Keratinocyte (primary cell): ENCODE measurements at regions not wholly inside any gene's neighbourhood (a gene's known extent, or its start where the extent isn't known, plus 50 kb on each side); places are given as distances from the start of the nearest gene placed in this dataset.

ENCODE experiments used
- DNase-seq: peaks from one replicate; pipeline ENCODE4 v3.0.0-alpha.2; 2011; ENCODE audit warnings: low read depth, missing footprints, low spot score
- FAIRE-seq: peaks from 2 replicates; lab custom pipeline; 2011; peaks lifted over from hg19 to GRCh38; lab: Jason Lieb, UNC
- H2AFZ ChIP-seq: 2 replicates; pipeline ENCODE4 v1.6.0; 2012; ENCODE audit warnings: low read length, control low read depth, inconsistent platforms; ENCODE audit not compliant: control insufficient read depth
- H3K27ac ChIP-seq: 2 replicates; pipeline ENCODE4 v1.5.1; 2011; ENCODE audit warnings: low read length; ENCODE audit not compliant: control insufficient read depth, insufficient read depth
- H3K27me3 ChIP-seq: 3 replicates; pipeline ENCODE4 v1.6.0; 2011; ENCODE audit warnings: low read length; ENCODE audit not compliant: control insufficient read depth, insufficient read depth; ENCODE audit errors: extremely low read depth
- H3K36me3 ChIP-seq, 2 experiments: 2 replicates in 1 of 2; 3 replicates in 1 of 2; pipeline ENCODE4 v1.5.1; 2011; ENCODE audit warnings: low read length in 2 of 2, mild to moderate bottlenecking in 1 of 2; ENCODE audit not compliant: control insufficient read depth in 2 of 2, insufficient read depth in 2 of 2; ENCODE audit errors: extremely low read depth in 1 of 2
- H3K4me1 ChIP-seq: 3 replicates; pipeline ENCODE4 v1.5.1; 2011; ENCODE audit warnings: low read length; ENCODE audit not compliant: control insufficient read depth, insufficient read depth; ENCODE audit errors: extremely low read depth
- H3K4me2 ChIP-seq: 3 replicates; pipeline ENCODE4 v1.6.0; 2011; ENCODE audit warnings: low read depth, low read length; ENCODE audit not compliant: control insufficient read depth, insufficient read depth; ENCODE audit errors: extremely low read depth
- H3K4me3 ChIP-seq, 3 experiments: fragments of 200-600 bp in 1 of 3; sonication (generic) in 1 of 3; 2 replicates in 2 of 3; 3 replicates in 1 of 3; pipeline ENCODE4 v1.5.1; 2011 to 2016; ENCODE audit warnings: low read length in 3 of 3, mild to moderate bottlenecking in 3 of 3, control low read depth in 2 of 3, inconsistent platforms in 1 of 3, low read depth in 1 of 3, mixed read lengths in 1 of 3, mixed run types in 1 of 3, moderate library complexity in 1 of 3; ENCODE audit not compliant: control insufficient read depth in 2 of 3, insufficient read depth in 2 of 3; ENCODE audit errors: extremely low read depth in 1 of 3
- H3K79me2 ChIP-seq: 2 replicates; pipeline ENCODE4 v1.6.0; 2012; ENCODE audit warnings: low read length; ENCODE audit not compliant: control insufficient read depth, insufficient read depth
- H3K9ac ChIP-seq: 3 replicates; pipeline ENCODE4 v1.6.0; 2011; ENCODE audit warnings: low read length; ENCODE audit not compliant: control insufficient read depth, insufficient read depth; ENCODE audit errors: extremely low read depth
- H3K9me1 ChIP-seq: 3 replicates; pipeline ENCODE4 v1.6.0; 2011; ENCODE audit warnings: low read length; ENCODE audit not compliant: control insufficient read depth, insufficient read depth; ENCODE audit errors: extremely low read depth
- H3K9me3 ChIP-seq: 2 replicates; pipeline ENCODE4 v1.5.1; 2012; ENCODE audit warnings: low read depth, low read length; ENCODE audit not compliant: control insufficient read depth
- H4K20me1 ChIP-seq: 3 replicates; pipeline ENCODE4 v1.6.0; 2011; ENCODE audit warnings: low read length; ENCODE audit not compliant: control insufficient read depth, insufficient read depth; ENCODE audit errors: extremely low read depth
- CTCF ChIP-seq, 3 experiments: IDR thresholded peaks in 1 of 3; conservative IDR thresholded peaks in 1 of 3; optimal IDR thresholded peaks in 1 of 3; 2 replicates in 2 of 3; 3 replicates in 1 of 3; pipeline versions ENCODE3 to v1.5.1; 2011; ENCODE audit warnings: low read length in 3 of 3, mild to moderate bottlenecking in 3 of 3, moderate library complexity in 2 of 3, control low read depth in 1 of 3, inconsistent platforms in 1 of 3; ENCODE audit not compliant: insufficient read depth in 2 of 3; ENCODE audit errors: extremely low read depth in 1 of 3
- EZH2 ChIP-seq: IDR thresholded peaks from one replicate; pipeline ENCODE4 v1.6.1; 2012; ENCODE audit warnings: inconsistent platforms, mild to moderate bottlenecking, low read length, moderate library complexity
- dilution Hi-C: fragments of 300-500 bp; cut with MboI; formaldehyde crosslinking; loops from one replicate; pipeline ENCODE4 v1.7.0; 2020; ENCODE audit warnings: low sequenced_read_pairs; ENCODE audit not compliant: extremely low pct_ligation_motif_present

DNA sequence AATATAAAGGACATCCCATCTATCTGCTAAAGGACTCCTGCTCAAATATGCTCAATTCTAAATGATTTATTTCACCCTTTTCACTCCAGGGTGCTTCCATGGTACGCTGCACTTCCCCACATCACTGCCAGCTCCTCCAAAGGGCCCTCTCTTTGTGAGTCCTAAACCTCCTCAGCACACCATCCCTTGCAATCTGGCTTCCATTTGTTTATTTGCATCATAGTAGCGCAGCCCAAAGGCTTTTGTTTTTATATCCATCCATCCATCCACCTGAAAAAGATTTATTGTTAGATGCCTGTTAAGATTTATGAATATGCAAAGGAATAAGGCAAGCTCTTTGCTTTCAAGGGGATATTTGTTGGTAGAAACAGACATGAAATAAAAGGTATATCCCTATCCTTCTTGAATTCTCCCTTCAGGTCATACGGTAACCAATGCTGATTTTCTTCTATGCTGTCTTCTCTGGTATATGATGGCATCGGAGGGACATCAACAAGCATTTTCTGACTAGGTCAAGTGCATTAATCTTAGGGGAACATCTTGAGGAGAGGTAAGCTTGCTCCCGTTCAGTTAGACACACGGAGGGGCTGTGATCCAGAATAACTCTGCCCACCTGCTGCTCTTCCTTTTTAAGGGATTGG lies 397.6 kb downstream of the LIG4 start:
- Histone ChIP-seq H3K36me3 (no peaks in the 10 kb centered on the region), H3K9me1 (no peaks in the 10 kb centered on the region), H2AFZ (no peak overlapping the region), H3K79me2 (no peaks in the 10 kb centered on the region), H3K4me2 (no peak overlapping the region), H3K9me3 (peaks cover 2% of the 10 kb centered on the region), H4K20me1 (no peaks in the 10 kb centered on the region), H3K4me1 (no peaks in the 10 kb centered on the region), H3K27ac (no peak overlapping the region), H3K4me3 (no peak overlapping the region), H3K27me3 (no peaks in the 10 kb centered on the region), H3K9ac (no peak overlapping the region)
- FAIRE-seq (no peak), DNase-seq (no peak)
- TF ChIP-seq EZH2: no peak
- no peak for TF ChIP-seq CTCF (optimal IDR thresholded peaks at IDR 0.05 in 1 of 3, IDR thresholded peaks at IDR 0.05 in 1 of 3, conservative IDR thresholded peaks at IDR 0.05 in 1 of 3; ENCODE audit: extremely low read depth in 1 of 3, insufficient read depth in 2 of 3, low read length in 3 of 3)
- dilution Hi-C loops: no loop called here

DNA sequence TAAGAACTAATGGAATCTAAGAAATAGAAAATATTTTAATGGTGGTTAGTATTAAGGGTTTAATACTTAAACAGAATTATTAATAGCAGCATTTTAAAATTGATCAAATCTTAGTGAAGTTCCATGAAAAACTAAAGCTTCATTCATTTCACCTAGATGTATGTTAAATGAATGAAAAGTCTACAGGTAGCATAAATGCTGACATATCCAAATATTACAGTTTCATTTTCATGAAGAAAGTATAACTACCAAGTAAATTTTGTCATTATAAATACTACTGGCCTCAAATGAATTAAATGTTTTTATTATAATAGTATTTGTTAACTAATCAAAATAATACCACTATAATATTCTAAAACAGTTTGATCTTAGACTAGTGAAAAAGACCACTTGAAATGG lies 403.3 kb downstream of the LIG4 start:
- Histone ChIP-seq H3K9me1 (no peaks in the 10 kb centered on the region), H3K79me2 (no peaks in the 10 kb centered on the region), H3K36me3 (no peaks in the 10 kb centered on the region), H3K9ac (no peak overlapping the region), H3K27ac (no peak overlapping the region), H3K4me1 (no peaks in the 10 kb centered on the region), H3K4me3 (no peak overlapping the region), H3K27me3 (no peaks in the 10 kb centered on the region), H2AFZ (no peak overlapping the region), H4K20me1 (no peaks in the 10 kb centered on the region), H3K9me3 (no peaks in the 10 kb centered on the region), H3K4me2 (no peak overlapping the region)
- TF ChIP-seq CTCF (optimal IDR thresholded peaks at IDR 0.05 in 1 of 3, IDR thresholded peaks at IDR 0.05 in 1 of 3, conservative IDR thresholded peaks at IDR 0.05 in 1 of 3; ENCODE audit: extremely low read depth in 1 of 3, insufficient read depth in 2 of 3, low read length in 3 of 3): no peak
- TF ChIP-seq EZH2: no peak
- dilution Hi-C loops: no loop called here
- FAIRE-seq (no peak), DNase-seq (no peak)
